ENCODE measurements at regions not wholly inside any gene's neighbourhood (a gene's known extent, or its start where the extent isn't known, plus 50 kb on each side); places are given as distances from the start of the nearest gene placed in this dataset.

DNA sequence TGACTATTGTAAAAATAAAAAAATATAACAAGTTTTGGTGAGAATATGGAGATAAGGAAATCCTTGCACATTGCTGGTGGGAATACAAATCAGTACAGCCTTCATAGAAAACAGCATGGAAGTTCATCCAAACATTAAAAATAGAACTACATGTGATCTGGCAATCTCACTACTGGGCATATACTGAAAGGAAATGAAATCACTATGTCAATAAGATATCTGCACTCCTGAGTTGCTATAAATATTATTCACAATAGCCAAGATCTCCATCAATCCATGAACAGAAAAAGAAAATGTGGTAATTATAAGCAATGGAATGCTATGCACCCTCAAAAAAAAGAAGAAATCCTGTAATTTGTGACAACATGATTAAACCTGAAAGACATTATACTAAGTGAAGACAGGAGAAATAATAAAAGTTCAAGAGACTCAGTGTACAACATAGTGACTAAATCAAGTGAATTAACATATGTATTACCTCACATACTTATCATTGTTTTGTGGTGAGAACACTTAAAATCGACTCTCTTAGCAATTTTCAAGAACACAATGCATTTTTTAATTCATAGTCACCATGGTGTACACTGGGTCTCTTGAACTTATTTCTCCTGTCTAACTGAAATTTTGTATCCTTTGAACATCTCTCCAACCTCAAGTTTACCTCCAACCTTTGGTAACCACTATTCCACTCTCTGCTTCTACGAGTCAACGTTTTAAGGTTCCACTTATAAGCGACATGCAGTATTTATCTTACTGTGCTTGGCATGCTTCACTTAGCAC is 1703.7 kb upstream of the AGA start:
- Histone ChIP-seq H3K27ac (ENCODE audit: low read length, poor library complexity, severe bottlenecking) (peak overlapping the region; percentile 65), H3K4me1 (ENCODE audit: control insufficient read depth, insufficient read depth, low read depth, low read length) (no peaks in the 10 kb centered on the region), H3K23ac (ENCODE audit: low read length in 2 of 2) (no peak overlapping the region), H3K36me3 (ENCODE audit: control insufficient read depth in 1 of 2, insufficient read depth in 2 of 2, low read depth in 1 of 2, low read length in 2 of 2) (no peaks in the 10 kb centered on the region), H3K79me1 (replicated peaks; ENCODE audit: low read length, poor library complexity, severe bottlenecking) (no peaks in the 10 kb centered on the region), H2AFZ (ENCODE audit: low read depth, low read length) (no peak overlapping the region), H3K4me3 (ENCODE audit: insufficient read depth in 1 of 2, low read depth in 1 of 2, low read length in 2 of 2) (no peak overlapping the region), H2BK12ac (ENCODE audit: low read length in 2 of 2) (no peak overlapping the region), H2BK15ac (ENCODE audit: low read depth, poor library complexity, severe bottlenecking) (no peak overlapping the region), H4K91ac (ENCODE audit: low read length) (no peak overlapping the region), H3K4ac (ENCODE audit: low read depth in 1 of 2, low read length in 2 of 2) (no peak overlapping the region), H4K8ac (ENCODE audit: low read length) (no peak overlapping the region), H3K4me2 (ENCODE audit: low read length, poor library complexity, severe bottlenecking) (no peak overlapping the region), H3K9ac (ENCODE audit: low read length) (no peak overlapping the region), H2BK5ac (ENCODE audit: low read depth, low read length, poor library complexity, severe bottlenecking) (no peak overlapping the region), H3K9me3 (ENCODE audit: control insufficient read depth, low read length) (peaks cover 22% of the 10 kb centered on the region), H3K18ac (ENCODE audit: low read depth in 1 of 2, low read length in 2 of 2) (no peak overlapping the region), H3K14ac (ENCODE audit: low read length in 2 of 2) (no peak overlapping the region), H2AK5ac (ENCODE audit: low read length, severe bottlenecking) (no peak overlapping the region), H3K27me3 (ENCODE audit: control insufficient read depth in 1 of 2, insufficient read depth in 1 of 2, low read length in 2 of 2) (no peaks in the 10 kb centered on the region), H2BK120ac (ENCODE audit: low read depth, low read length) (no peak overlapping the region)
- peak; percentile 7 for DNase-seq
- WGBS = 6% methylated on average over 4 of the region's 4 CpGs

GRCh38 chr4:179151770-179152169 is 1709.5 kb upstream of the AGA start:
- Histone ChIP-seq H3K27me3 (ENCODE audit: control insufficient read depth in 1 of 2, insufficient read depth in 1 of 2, low read length in 2 of 2) (no peaks in the 10 kb centered on the region), H2BK15ac (ENCODE audit: low read depth, poor library complexity, severe bottlenecking) (no peak overlapping the region), H2BK12ac (ENCODE audit: low read length in 2 of 2) (peak overlapping the region in 1 of 2 experiments; percentile 66), H4K91ac (ENCODE audit: low read length) (peak overlapping the region; percentile 50), H3K27ac (ENCODE audit: low read length, poor library complexity, severe bottlenecking) (no peak overlapping the region), H3K9ac (ENCODE audit: low read length) (no peak overlapping the region), H3K23ac (ENCODE audit: low read length in 2 of 2) (no peak overlapping the region), H2AFZ (ENCODE audit: low read depth, low read length) (no peak overlapping the region), H3K4me1 (ENCODE audit: control insufficient read depth, insufficient read depth, low read depth, low read length) (no peaks in the 10 kb centered on the region), H3K4me3 (ENCODE audit: insufficient read depth in 1 of 2, low read depth in 1 of 2, low read length in 2 of 2) (no peak overlapping the region), H3K9me3 (ENCODE audit: control insufficient read depth, low read length) (peaks cover 10% of the 10 kb centered on the region), H2BK120ac (ENCODE audit: low read depth, low read length) (no peak overlapping the region), H3K4ac (ENCODE audit: low read depth in 1 of 2, low read length in 2 of 2) (no peak overlapping the region), H2AK5ac (ENCODE audit: low read length, severe bottlenecking) (no peak overlapping the region), H3K18ac (ENCODE audit: low read depth in 1 of 2, low read length in 2 of 2) (peak overlapping the region in 1 of 2 experiments; percentile 12), H3K14ac (ENCODE audit: low read length in 2 of 2) (no peak overlapping the region), H2BK5ac (ENCODE audit: low read depth, low read length, poor library complexity, severe bottlenecking) (no peak overlapping the region), H3K4me2 (ENCODE audit: low read length, poor library complexity, severe bottlenecking) (no peak overlapping the region), H3K79me1 (replicated peaks; ENCODE audit: low read length, poor library complexity, severe bottlenecking) (no peaks in the 10 kb centered on the region), H3K36me3 (ENCODE audit: control insufficient read depth in 1 of 2, insufficient read depth in 2 of 2, low read depth in 1 of 2, low read length in 2 of 2) (no peaks in the 10 kb centered on the region), H4K8ac (ENCODE audit: low read length) (peak overlapping the region; percentile 49)
- DNase-seq = no peak
- WGBS = 54% methylated on average over 5 of the region's 6 CpGs

DNA sequence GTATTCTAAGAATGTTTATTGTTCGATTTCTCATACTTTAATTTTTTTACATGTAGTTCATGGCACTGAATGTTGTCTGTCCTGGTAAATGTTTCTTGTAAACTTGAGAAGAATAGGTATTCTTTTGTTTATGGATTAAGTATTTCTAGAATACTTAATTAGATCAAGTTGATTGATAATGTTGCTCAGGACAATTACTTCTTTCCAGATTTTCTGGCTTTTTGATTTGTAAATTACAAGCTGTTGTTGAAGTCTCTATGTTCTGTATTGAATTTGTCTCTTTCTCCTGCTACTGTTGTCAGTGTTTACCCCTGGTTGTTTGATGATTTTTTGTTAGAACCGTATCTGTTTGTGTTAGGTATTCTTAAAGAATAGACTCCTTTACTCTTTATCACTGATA is 1720.9 kb upstream of the AGA start:
- no peak overlapping the region for H2AFZ ChIP-seq (ENCODE audit: low read depth, low read length)
- H3K27ac ChIP-seq (ENCODE audit: low read length, poor library complexity, severe bottlenecking) = no peak overlapping the region
- no peaks in the 10 kb centered on the region for H3K36me3 ChIP-seq (ENCODE audit: control insufficient read depth in 1 of 2, insufficient read depth in 2 of 2, low read depth in 1 of 2, low read length in 2 of 2)
- H2BK15ac ChIP-seq (ENCODE audit: low read depth, poor library complexity, severe bottlenecking) = no peak overlapping the region
- no peak overlapping the region for H3K23ac ChIP-seq (ENCODE audit: low read length in 2 of 2)
- no peak overlapping the region for H4K91ac ChIP-seq (ENCODE audit: low read length)
- no CpG with 5 or more reads among the region's 2 CpGs for WGBS
- DNase-seq = no peak
- H3K4me1 ChIP-seq (ENCODE audit: control insufficient read depth, insufficient read depth, low read depth, low read length) = no peaks in the 10 kb centered on the region
- H3K9ac ChIP-seq (ENCODE audit: low read length) = no peak overlapping the region
- no peak overlapping the region for H3K4me2 ChIP-seq (ENCODE audit: low read length, poor library complexity, severe bottlenecking)
- peaks cover 23% of the 10 kb centered on the region for H3K9me3 ChIP-seq (ENCODE audit: control insufficient read depth, low read length)
- no peak overlapping the region for H2BK12ac ChIP-seq (ENCODE audit: low read length in 2 of 2)
- no peak overlapping the region for H2AK5ac ChIP-seq (ENCODE audit: low read length, severe bottlenecking)
- H2BK120ac ChIP-seq (ENCODE audit: low read depth, low read length) = no peak overlapping the region
- no peak overlapping the region for H3K4ac ChIP-seq (ENCODE audit: low read depth in 1 of 2, low read length in 2 of 2)
- H4K8ac ChIP-seq (ENCODE audit: low read length) = no peak overlapping the region
- H3K4me3 ChIP-seq (ENCODE audit: insufficient read depth in 1 of 2, low read depth in 1 of 2, low read length in 2 of 2) = no peak overlapping the region
- no peak overlapping the region for H3K18ac ChIP-seq (ENCODE audit: low read depth in 1 of 2, low read length in 2 of 2)
- H3K27me3 ChIP-seq (ENCODE audit: control insufficient read depth in 1 of 2, insufficient read depth in 1 of 2, low read length in 2 of 2) = no peaks in the 10 kb centered on the region
- H3K79me1 ChIP-seq (replicated peaks; ENCODE audit: low read length, poor library complexity, severe bottlenecking) = no peaks in the 10 kb centered on the region
- no peak overlapping the region for H3K14ac ChIP-seq (ENCODE audit: low read length in 2 of 2)
- H2BK5ac ChIP-seq (ENCODE audit: low read depth, low read length, poor library complexity, severe bottlenecking) = no peak overlapping the region

DNA sequence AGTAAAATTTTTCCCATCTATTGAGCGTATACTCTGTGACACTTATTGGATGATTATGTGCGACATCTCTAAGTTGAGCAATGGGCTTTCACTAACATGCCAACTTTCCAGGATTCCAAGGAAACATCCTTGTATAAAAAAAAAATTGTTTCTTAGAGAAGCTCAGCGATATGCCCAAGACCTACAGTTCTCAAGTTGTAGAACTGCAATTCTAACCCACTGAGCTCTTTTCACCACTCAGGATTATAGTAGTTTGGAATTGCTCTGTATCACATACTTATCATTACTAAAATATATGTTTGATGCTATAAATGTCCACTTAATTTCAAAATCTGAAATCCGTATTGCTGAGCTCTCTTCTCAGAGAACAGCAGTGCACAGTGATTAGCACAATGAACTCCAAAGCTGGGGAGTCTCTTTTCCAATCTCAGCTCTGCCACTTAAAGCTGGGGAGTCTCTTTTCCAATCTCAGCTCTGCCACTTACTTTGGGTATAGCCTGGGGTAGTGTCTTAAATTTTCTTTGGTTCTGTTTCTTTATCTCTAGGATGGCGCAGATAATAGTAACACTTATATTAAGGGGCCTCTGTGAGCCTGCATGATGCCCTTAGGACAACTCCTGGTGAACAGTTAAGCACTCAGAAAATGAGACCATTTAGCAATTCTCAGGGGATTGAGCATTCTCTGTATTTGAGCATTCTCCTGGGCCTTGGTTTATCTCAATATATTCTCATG is 1722.2 kb upstream of the AGA start:
- Histone ChIP-seq H3K4me2 (ENCODE audit: low read length, poor library complexity, severe bottlenecking) (no peak overlapping the region), H3K79me1 (replicated peaks; ENCODE audit: low read length, poor library complexity, severe bottlenecking) (no peaks in the 10 kb centered on the region), H3K18ac (ENCODE audit: low read depth in 1 of 2, low read length in 2 of 2) (no peak overlapping the region), H4K8ac (ENCODE audit: low read length) (no peak overlapping the region), H3K9me3 (ENCODE audit: control insufficient read depth, low read length) (peaks cover 16% of the 10 kb centered on the region), H4K91ac (ENCODE audit: low read length) (no peak overlapping the region), H3K27ac (ENCODE audit: low read length, poor library complexity, severe bottlenecking) (no peak overlapping the region), H3K36me3 (ENCODE audit: control insufficient read depth in 1 of 2, insufficient read depth in 2 of 2, low read depth in 1 of 2, low read length in 2 of 2) (no peaks in the 10 kb centered on the region), H3K27me3 (ENCODE audit: control insufficient read depth in 1 of 2, insufficient read depth in 1 of 2, low read length in 2 of 2) (no peaks in the 10 kb centered on the region), H2BK5ac (ENCODE audit: low read depth, low read length, poor library complexity, severe bottlenecking) (no peak overlapping the region), H2BK15ac (ENCODE audit: low read depth, poor library complexity, severe bottlenecking) (no peak overlapping the region), H3K4ac (ENCODE audit: low read depth in 1 of 2, low read length in 2 of 2) (no peak overlapping the region), H2AFZ (ENCODE audit: low read depth, low read length) (no peak overlapping the region), H2AK5ac (ENCODE audit: low read length, severe bottlenecking) (no peak overlapping the region), H3K23ac (ENCODE audit: low read length in 2 of 2) (no peak overlapping the region), H3K9ac (ENCODE audit: low read length) (no peak overlapping the region), H2BK12ac (ENCODE audit: low read length in 2 of 2) (no peak overlapping the region), H3K4me3 (ENCODE audit: insufficient read depth in 1 of 2, low read depth in 1 of 2, low read length in 2 of 2) (no peak overlapping the region), H3K4me1 (ENCODE audit: control insufficient read depth, insufficient read depth, low read depth, low read length) (no peaks in the 10 kb centered on the region), H3K14ac (ENCODE audit: low read length in 2 of 2) (no peak overlapping the region), H2BK120ac (ENCODE audit: low read depth, low read length) (no peak overlapping the region)
- no peak for DNase-seq
- 97% methylated on average over 3 of the region's 5 CpGs for WGBS

Measured in mesenchymal stem cell (in vitro differentiated cells and primary cell).